Muscle of leg (tissue), 3 donors: ENCODE measurements at regions not wholly inside any gene's neighbourhood (a gene's known extent, or its start where the extent isn't known, plus 50 kb on each side); places are given as distances from the start of the nearest gene placed in this dataset.
"Not testable (repeated sequence)": the region's sequence is repeated elsewhere in the genome, so short reads cannot be mapped to it uniquely, and the experiment has no call there.

Experiments
- DNase-seq: peaks from one replicate; pipeline ENCODE4 v3.0.0; 2013
- H3K27ac ChIP-seq: one replicate; pipeline ENCODE4 v1.5.1; 2013; ENCODE audit warnings: mild to moderate bottlenecking, low read length, control low read depth
- H3K27me3 ChIP-seq: one replicate; pipeline ENCODE4 v1.6.1; 2013; ENCODE audit warnings: low read length; ENCODE audit not compliant: control insufficient read depth, insufficient read depth
- H3K36me3 ChIP-seq: one replicate; pipeline ENCODE4 v1.6.1; 2013; ENCODE audit warnings: low read length; ENCODE audit not compliant: control insufficient read depth, insufficient read depth
- H3K4me1 ChIP-seq: one replicate; pipeline ENCODE4 v1.6.1; 2013; ENCODE audit warnings: low read length; ENCODE audit not compliant: control insufficient read depth, insufficient read depth
- H3K4me3 ChIP-seq: one replicate; pipeline ENCODE4 v1.5.1; 2013; ENCODE audit warnings: low read length, control low read depth
- H3K9me3 ChIP-seq: replicated peaks from 2 replicates; pipeline ENCODE4 v1.6.1; 2013; ENCODE audit warnings: low read depth, low read length; ENCODE audit not compliant: control insufficient read depth
- WGBS: methylation state at CpG from one replicate; pipeline ENCODE4 v1.1.5; 2013; ENCODE audit warnings: missing lambda C conversion rate; ENCODE audit not compliant: insufficient coverage; 5-methylcytosine and 5-hydroxymethylcytosine counted together

DNA sequence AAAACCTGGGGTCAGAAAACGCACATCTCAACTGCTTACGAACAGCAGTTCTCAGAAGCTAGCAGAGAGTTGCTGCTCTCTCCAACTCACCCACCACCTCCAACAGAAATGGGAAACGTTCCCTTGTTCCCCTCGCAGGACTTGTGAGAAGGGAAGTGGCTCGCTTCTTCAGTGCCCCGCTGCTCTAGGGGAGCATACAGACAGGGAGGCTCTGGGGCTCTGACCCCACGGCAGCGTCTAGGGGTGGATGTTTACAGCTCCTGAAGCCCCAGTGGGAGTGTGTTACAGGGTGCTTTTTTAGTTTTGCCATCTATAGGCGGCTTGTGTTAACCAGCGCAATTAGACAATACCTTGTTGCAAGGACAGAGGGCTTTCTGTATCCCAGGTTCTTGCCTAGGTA is 267.7 kb upstream of the ACTBL2 start:
- Histone ChIP-seq H3K27ac (no peak overlapping the region), H3K4me1 (no peaks in the 10 kb centered on the region), H3K9me3 (no peaks in the 10 kb centered on the region)

DNA sequence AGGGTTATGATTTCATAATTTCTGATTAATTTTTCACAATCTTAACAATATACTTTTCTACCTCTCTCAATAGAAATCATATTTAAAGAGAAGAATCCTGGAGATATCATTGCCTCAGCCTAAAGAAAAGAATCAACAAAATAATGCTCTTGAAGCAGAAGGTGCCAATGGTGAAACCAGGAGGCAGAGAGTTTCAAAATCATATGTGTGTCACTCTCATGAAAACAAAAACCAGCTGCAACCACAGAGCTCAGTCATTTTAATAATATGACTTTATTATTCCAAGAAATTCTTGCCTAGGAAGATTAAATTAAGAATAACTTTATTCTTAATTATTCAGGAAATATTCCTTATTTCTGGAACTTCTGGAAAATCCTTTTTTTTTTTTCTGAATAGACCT is 266.8 kb upstream of the ACTBL2 start:
- Histone ChIP-seq H3K27me3 (no peaks in the 10 kb centered on the region), H3K4me1 (no peaks in the 10 kb centered on the region), H3K4me3 (no peak overlapping the region), H3K9me3 (no peaks in the 10 kb centered on the region), H3K36me3 (no peaks in the 10 kb centered on the region), H3K27ac (no peak overlapping the region)
- DNase-seq, result no peak

More for the DNA sequence above, 267.7 kb upstream of the ACTBL2 start:
- H3K36me3 ChIP-seq, result no peaks in the 10 kb centered on the region
- no peak overlapping the region for H3K4me3 ChIP-seq
- H3K27me3 ChIP-seq, result no peaks in the 10 kb centered on the region
- WGBS, result 74% methylated on average over 6 of the region's 10 CpGs
- DNase-seq, result no peak

DNA sequence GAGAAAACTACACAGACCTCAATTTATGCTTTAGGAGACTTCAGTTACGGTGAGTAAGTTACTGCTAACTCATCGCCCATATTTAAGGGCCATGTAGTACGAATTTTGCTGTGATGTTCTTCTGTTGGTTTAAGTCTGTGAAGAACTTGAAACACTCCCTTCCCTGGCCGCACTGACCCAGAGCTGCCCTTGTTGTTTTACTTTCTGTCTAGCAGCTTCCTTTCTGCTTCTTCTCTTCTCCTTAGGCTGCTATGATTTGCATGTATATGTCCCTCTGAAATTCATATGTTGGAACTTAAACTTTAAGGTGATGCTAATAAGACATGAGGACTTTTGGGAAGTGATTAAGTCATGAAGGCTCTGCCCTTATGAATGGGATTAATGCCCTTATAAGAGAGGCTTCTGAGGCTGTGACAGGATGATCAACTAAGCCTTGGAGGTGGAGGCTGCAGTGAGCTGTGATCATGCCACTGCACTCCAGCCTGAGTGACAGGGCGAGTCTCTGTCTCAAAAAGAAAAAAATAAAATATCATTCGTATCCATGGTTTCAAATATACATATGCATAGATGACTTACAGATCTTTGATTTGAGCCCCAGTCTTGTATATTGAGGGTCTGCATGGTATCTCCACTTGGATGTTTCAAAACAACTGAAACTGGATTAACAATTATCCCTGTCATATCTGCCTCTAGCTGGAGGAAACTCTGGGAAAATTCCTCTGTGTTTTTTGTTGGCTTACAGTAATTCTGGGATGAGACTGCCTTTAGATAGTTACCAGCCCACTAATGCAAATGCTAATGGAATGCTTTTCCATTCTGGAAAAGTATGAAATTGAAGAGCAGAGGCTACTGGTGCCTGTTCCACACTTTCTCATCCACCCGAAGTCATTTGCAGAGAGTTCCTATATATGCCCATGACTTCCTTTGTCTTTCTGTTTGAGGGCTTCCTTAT is 263.4 kb upstream of the ACTBL2 start:
- no peak for DNase-seq
- no peak overlapping the region for H3K27ac ChIP-seq
- 83% methylated on average over 1 of the region's 7 CpGs for WGBS
- H3K4me3 ChIP-seq, result no peak overlapping the region
- H3K36me3 ChIP-seq, result no peaks in the 10 kb centered on the region
- no peaks in the 10 kb centered on the region for H3K9me3 ChIP-seq
- no peaks in the 10 kb centered on the region for H3K27me3 ChIP-seq
- no peaks in the 10 kb centered on the region for H3K4me1 ChIP-seq

- DNase-seq, result no peak
- no peaks in the 10 kb centered on the region for H3K9me3 ChIP-seq
- no peaks in the 10 kb centered on the region for H3K36me3 ChIP-seq
Measured at GRCh38 chr5:57745029-57745428, 262.4 kb upstream of the ACTBL2 start.

DNA sequence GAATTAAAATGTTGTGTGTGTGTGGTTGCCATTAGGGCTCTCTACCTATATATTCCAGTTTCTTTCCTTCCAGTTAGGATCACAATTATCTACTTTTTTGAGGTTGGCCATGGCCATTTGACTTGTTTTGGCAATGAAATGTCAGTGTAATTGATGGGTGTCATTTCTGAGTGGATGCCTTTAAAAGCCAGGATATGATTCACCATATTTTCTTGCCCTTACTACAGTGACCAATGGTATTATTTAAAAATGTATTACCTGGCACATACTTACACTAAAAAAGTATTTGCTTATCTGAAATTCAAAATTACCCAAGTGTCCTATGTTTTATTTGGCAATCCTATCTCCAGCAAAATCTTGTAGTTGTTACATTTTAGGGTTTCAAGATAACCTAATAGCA is 258.7 kb upstream of the ACTBL2 start:
- no peaks in the 10 kb centered on the region for H3K4me1 ChIP-seq
- no peak for DNase-seq
- no peak overlapping the region for H3K4me3 ChIP-seq
- no peaks in the 10 kb centered on the region for H3K36me3 ChIP-seq
- H3K27me3 ChIP-seq, result no peaks in the 10 kb centered on the region
- no peaks in the 10 kb centered on the region for H3K9me3 ChIP-seq
- H3K27ac ChIP-seq, result no peak overlapping the region

More at GRCh38 chr5:57745029-57745428, 262.4 kb upstream of the ACTBL2 start:
- Histone ChIP-seq H3K4me1 (no peaks in the 10 kb centered on the region), H3K27me3 (no peaks in the 10 kb centered on the region), H3K27ac (no peak overlapping the region), H3K4me3 (no peak overlapping the region)

DNA sequence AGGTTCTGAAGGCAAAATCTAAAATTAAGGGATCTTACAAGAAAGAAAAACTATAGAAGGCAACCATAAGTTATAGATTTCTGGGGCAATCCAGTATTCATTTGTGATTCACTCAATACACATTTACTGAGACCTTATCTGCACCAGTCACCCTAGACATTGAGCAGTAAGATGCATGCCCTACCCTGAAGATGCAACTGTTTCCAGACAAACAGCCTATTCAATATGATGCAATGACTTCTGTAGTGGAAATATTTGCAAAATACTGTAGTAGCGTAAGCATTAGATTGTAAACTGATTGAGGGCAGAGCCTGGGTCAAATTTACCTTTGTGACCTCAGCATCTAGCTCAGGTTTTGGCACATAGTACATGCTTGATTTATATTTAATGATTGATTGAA is 256.2 kb upstream of the ACTBL2 start:
- Histone ChIP-seq H3K4me3 (no peak overlapping the region), H3K27ac (no peak overlapping the region), H3K36me3 (no peaks in the 10 kb centered on the region), H3K9me3 (no peaks in the 10 kb centered on the region), H3K27me3 (no peaks in the 10 kb centered on the region), H3K4me1 (no peaks in the 10 kb centered on the region)
- WGBS, result 100% methylated on average over 1 of the region's 1 CpG
- no peak for DNase-seq

DNA sequence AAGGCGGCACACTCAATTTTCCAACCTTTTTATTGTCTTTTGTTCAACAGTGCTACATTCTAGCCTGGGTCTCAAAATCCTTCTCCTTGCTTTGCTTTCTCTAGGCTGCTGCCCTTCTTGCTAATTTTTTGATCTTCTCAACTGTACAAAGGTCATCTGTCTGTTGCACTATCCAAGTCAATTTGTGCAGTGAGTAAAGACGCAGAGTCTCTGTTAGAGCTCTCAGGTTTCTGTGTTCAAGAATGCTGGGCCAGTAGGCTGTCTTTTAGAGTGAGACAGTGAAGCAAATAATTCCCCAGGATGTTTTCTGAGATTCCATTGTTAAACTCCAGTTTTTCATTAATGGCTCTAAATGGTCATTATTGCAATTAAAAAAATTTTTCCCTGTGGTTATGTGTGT is 255.7 kb upstream of the ACTBL2 start:
- WGBS, result 92% methylated on average over 1 of the region's 2 CpGs

DNA sequence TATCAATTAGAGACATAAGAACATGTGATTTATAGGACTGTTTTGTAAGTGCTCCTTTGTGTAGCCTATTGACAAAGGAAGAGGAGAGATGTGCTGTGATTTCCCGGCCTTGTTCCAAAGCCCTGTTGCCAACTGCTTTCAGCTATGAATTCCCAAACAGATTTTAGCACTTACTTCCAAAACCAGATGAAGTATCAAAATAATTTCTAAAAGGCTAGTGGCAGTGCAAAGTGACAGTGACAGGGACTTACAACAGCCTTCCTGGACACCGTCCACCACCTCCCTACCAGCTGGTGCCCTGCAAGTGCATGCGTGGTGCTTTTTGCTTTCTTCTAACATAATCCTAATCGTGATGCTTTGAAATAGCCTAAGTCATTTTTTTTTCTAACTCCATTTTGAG is 254.1 kb upstream of the ACTBL2 start:
- peak; percentile 59 for DNase-seq
- no CpG with 5 or more reads among the region's 4 CpGs for WGBS

More for the DNA sequence above, 255.7 kb upstream of the ACTBL2 start:
- Histone ChIP-seq H3K27ac (no peak overlapping the region), H3K27me3 (no peaks in the 10 kb centered on the region), H3K9me3 (no peaks in the 10 kb centered on the region), H3K36me3 (no peaks in the 10 kb centered on the region), H3K4me1 (no peaks in the 10 kb centered on the region), H3K4me3 (no peak overlapping the region)
- DNase-seq, result no peak

DNA sequence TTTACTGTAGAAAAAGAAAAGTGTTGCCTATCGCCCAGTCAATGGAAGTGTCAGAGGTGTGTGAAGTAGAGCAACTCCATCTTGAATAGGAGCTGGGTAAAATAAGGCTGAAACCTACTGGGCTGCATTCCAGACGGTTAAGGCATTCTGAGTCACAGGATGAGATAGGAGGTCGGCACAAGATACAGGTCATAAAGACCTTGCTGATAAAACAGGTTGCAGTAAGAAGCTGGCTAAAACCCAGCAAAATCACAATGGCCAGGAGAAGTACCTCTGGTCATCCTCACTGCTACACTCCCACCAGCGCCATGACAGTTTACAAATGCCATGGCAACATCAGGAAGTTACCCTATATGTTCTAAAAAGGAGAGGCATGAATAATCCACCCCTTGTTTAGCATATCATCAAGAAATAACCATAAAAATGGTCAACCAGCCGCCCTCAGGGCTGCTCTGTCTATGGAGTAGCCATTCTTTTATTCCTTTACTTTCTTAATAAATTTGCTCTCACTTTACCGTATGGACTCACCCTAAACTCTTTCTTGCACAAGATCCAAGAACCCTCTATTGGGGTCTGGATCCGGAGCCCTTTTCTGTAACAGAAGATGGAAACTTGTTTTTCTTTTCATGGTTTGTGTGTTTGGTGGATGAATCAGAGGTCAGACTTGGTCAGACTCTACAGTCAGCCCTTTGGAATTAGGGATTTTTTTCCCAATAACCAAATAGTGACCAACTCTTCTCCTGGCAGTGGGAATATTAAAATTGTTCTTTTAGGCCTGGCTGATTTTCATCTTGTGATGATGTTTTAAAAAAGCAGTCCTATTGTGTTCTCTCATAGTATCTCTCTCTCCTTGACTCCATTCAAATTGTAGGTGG is 252.9 kb upstream of the ACTBL2 start:
- DNase-seq, H3K4me3 ChIP-seq, H3K4me1 ChIP-seq, H3K27ac ChIP-seq, H3K27me3 ChIP-seq, H3K9me3 ChIP-seq, H3K36me3 ChIP-seq: not testable (repeated sequence)
- 89% methylated on average over 4 of the region's 7 CpGs for WGBS

More for the DNA sequence above, 254.1 kb upstream of the ACTBL2 start:
- Histone ChIP-seq H3K4me3 (no peak overlapping the region), H3K36me3 (no peaks in the 10 kb centered on the region), H3K9me3 (no peaks in the 10 kb centered on the region), H3K27me3 (no peaks in the 10 kb centered on the region), H3K4me1 (no peaks in the 10 kb centered on the region), H3K27ac (no peak overlapping the region)

DNA sequence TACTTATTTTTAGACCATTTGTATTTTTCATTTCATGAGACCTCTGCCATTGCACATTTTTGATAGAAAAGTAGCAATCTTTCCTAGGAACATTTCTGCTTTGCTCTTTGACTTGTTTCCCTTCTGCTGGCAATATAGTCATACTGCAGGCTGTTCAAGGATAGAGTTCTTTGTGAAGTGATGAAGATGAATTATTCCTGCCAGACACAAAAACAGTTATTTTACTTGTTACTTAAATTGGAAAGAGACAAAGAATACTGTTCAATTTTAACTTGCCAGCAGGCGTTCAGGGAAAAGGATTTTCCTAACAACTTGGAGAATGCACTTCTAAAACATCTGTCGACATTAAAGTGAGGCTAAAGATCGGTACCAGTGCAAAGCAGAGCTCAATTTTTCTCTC is 251.7 kb upstream of the ACTBL2 start:
- no CpG with 5 or more reads among the region's 3 CpGs for WGBS
- H3K4me3 ChIP-seq, result no peak overlapping the region
- DNase-seq, result peak; percentile 69
- H3K27ac ChIP-seq, result no peak overlapping the region
- no peaks in the 10 kb centered on the region for H3K9me3 ChIP-seq
- H3K27me3 ChIP-seq, result no peaks in the 10 kb centered on the region
- H3K36me3 ChIP-seq, result no peaks in the 10 kb centered on the region
- no peaks in the 10 kb centered on the region for H3K4me1 ChIP-seq
